SIG-M5 treated with dmso at 0.1 percent for 504 hours (cell line): ENCODE measurements at regions not wholly inside any gene's neighbourhood (a gene's known extent, or its start where the extent isn't known, plus 50 kb on each side); places are given as distances from the start of the nearest gene placed in this dataset.
"Not testable (repeated sequence)": the region's sequence is repeated elsewhere in the genome, so short reads cannot be mapped to it uniquely, and the experiment has no call there.

ENCODE experiments used
- DNase-seq: peaks from one replicate; lab custom pipeline; 2025; ENCODE audit not compliant: unreplicated experiment; lab: John Stamatoyannopoulos, UW

GRCh38 chr6:132142768-132143167 is 191.6 kb upstream of the CCN2 start:
- DNase-seq, result no peak

- DNase-seq, result no peak
Measured at GRCh38 chr6:132142308-132142707, 191.1 kb upstream of the CCN2 start.

GRCh38 chr6:132140189-132140588 is 189.0 kb upstream of the CCN2 start:
- DNase-seq, result no peak

GRCh38 chr6:132139611-132140010 is 188.4 kb upstream of the CCN2 start:
- no peak for DNase-seq

GRCh38 chr6:132136981-132137380 is 185.8 kb upstream of the CCN2 start:
- no peak for DNase-seq

- DNase-seq, result no peak
Measured at GRCh38 chr6:132135409-132135808, 184.2 kb upstream of the CCN2 start.

GRCh38 chr6:132133736-132134445 is 182.7 kb upstream of the CCN2 start:
- no peak for DNase-seq

GRCh38 chr6:132132924-132133639 is 181.9 kb upstream of the CCN2 start:
- DNase-seq, result no peak

GRCh38 chr6:132132422-132132821 is 181.2 kb upstream of the CCN2 start:
- no peak for DNase-seq

- no peak for DNase-seq
Measured at GRCh38 chr6:132131758-132132157, 180.6 kb upstream of the CCN2 start.

- DNase-seq, result no peak
Measured at GRCh38 chr6:132131351-132131750, 180.2 kb upstream of the CCN2 start.

GRCh38 chr6:132130626-132131298 is 179.6 kb upstream of the CCN2 start:
- DNase-seq, result no peak

- no peak for DNase-seq
Measured at GRCh38 chr6:132128424-132128823, 177.3 kb upstream of the CCN2 start.

GRCh38 chr6:132126150-132126549 is 175.0 kb upstream of the CCN2 start:
- no peak for DNase-seq

- DNase-seq, result no peak
Measured at GRCh38 chr6:132122871-132123270, 171.7 kb upstream of the CCN2 start.

GRCh38 chr6:132122176-132122575 is 171.0 kb upstream of the CCN2 start:
- no peak for DNase-seq

- DNase-seq, result no peak
Measured at GRCh38 chr6:132118144-132118543, 167.0 kb upstream of the CCN2 start.

GRCh38 chr6:132115714-132116366 is 164.7 kb upstream of the CCN2 start:
- DNase-seq, result no peak

GRCh38 chr6:132114201-132114825 is 163.1 kb upstream of the CCN2 start:
- no peak for DNase-seq

- DNase-seq, result not testable (repeated sequence)
Measured at GRCh38 chr6:132109752-132110151, 158.6 kb upstream of the CCN2 start.

- DNase-seq, result no peak
Measured at GRCh38 chr6:132107896-132108295, 156.7 kb upstream of the CCN2 start.
